GM18870 (cell line): ENCODE measurements at regions not wholly inside any gene's neighbourhood (a gene's known extent, or its start where the extent isn't known, plus 50 kb on each side); places are given as distances from the start of the nearest gene placed in this dataset.

Source experiments
- ATAC-seq: cut with Tn5 transposase; IDR thresholded peaks from one replicate; pipeline ENCODE4 v1.9.1; 2021; ENCODE audit warnings: moderate library complexity; ENCODE audit not compliant: unreplicated experiment

DNA sequence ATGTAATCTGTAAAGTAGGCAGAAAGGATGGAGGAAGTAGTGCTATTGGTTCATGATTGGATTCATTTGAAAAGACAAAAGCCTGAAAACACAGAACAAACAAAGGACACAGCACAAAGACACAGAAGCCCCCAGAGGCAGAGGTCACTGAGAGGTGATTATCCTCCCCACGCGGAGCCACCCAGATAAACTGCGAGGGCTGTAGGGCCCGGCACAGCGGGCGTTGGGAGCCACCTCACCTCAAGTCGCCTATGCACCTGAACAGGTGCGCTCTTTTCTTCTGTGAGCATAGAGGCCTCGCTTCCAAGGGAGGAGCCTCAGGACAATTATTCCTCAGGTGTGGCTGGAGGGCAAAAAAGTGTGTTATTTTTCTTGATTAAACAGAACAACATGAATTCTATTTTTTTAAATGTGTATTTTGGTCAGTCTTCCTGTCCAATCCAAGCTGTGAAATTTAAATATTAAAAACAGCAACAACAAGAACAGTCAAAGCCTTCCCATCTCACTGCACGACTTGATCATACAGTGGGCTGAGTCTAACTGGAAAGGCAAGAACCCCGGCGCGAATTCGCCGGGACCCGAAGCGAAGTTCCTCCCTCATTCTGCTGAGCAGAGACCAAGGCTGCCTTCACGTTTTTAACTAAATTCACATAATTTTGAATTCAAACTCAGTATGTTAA, 205.3 kb downstream of the THBS2 start:
- no peak for ATAC-seq

DNA sequence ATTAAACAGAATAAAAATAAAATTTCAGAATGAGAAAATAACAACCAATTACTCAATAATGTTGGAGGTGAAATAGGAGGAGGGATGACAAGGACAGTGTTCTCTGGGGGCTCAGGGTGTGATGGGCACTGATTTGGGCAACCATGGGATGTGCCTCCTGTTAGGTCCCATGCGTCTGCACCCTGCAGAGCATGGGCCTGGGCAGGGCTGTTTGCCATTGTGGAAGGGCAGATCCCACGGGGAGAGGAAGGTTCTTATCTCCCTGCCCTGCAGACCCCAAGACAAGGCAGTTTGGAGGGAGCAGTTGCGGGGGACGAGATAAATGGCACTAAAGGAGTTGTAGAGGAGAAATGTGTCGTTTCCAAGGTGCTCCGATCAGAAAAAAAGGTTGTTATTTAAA, 206.3 kb downstream of the THBS2 start:
- ATAC-seq = no peak

DNA sequence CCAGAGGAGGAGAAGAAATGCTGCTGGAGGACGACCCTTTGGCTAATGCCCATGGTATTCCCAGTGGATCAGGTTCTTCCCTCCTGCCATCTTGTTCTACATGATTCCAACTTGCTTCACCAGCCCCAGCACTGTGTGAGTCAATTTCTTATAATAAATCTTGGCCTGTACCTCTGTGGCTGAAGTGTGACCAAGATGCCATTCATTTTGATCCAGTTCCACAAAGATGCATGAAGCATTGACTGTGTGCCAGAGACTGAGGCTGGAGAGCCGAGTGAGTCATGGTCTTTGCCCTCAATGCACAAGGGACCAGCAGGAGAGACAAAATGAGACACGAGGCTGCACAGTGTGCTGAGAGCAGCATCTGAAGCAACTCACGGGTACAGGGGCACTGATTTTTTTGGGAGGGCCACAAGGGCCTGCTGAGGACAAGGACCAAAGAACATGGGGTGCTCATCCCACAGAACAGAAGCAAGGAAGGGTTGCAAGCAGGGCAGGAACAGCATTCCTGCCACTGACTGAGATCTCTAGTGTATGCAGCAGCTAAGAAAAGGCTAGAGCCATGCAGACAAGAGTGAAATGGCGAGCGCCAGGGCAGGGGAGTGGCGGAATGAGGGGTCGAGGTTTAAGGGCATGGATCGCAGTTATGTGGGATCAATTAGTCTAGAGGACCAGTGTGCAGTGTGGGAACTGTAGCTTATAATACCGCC, 207.0 kb downstream of the THBS2 start:
- ATAC-seq = no peak

GRCh38 chr6:169046021-169046420, 207.6 kb downstream of the THBS2 start:
- ATAC-seq = no peak

GRCh38 chr6:169045486-169045885, 208.2 kb downstream of the THBS2 start:
- ATAC-seq = no peak

DNA sequence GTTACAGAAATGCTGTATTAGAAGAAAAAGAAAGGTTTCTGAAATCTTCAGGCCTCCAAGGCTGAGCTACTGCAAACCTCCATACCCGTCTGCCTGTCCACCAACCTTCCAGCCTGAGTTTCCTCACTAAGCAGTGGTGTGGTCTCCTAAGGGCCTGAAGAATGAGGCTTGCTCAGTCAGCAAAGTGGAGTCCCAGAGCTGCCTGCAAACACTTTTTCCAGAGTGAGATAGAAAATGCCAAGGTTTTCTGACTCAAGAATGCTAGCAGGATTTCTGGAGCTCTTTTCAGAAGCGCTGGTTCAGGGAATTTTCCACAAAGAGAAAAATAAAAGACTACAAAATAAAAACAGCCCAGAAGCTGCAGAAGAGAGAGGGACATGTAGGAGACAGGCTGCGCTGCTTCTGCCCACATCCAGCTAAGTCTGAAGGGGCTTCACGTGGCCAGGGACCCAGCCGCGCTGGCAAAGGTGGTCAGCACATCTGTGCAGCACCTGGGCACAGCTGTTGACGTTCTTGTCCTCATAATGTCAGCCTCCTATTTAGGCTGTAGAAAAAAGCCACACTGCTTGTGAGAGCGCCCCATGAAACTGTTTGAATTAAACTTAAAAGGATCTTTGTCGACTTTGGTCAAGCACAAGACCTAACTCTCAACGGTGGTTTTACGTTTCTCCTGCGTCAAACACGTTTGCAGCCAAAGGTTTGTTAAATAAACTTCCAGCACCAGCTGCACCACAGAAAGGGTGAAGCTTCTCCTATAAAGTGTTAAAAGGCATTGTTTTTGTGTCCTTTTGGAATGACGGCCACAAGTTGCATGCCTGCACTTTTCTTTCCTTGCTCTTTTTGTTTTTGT, 209.0 kb downstream of the THBS2 start:
- no peak for ATAC-seq

- no peak for ATAC-seq
Observed at GRCh38 chr6:169042061-169042460, 211.6 kb downstream of the THBS2 start.

DNA sequence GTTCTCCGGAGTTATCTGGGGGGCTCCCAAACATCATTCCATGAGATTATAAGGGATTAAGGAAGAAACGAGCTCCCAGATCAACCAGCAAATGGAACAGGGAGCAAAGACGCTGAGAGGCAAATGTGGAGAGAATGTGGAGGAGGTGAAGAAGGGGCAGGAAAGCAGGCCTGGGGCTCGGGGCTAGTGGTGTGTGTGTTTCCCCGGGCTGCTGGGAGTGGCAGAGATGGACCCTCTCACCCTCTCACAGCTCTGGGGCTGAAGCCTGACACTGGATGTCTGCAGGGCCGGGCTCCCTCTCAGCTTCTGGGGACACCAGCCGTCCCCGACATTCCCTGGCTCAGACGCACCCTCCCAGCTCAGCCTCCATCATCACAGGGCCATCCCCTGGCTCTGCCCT, 212.6 kb downstream of the THBS2 start:
- ATAC-seq = no peak

DNA sequence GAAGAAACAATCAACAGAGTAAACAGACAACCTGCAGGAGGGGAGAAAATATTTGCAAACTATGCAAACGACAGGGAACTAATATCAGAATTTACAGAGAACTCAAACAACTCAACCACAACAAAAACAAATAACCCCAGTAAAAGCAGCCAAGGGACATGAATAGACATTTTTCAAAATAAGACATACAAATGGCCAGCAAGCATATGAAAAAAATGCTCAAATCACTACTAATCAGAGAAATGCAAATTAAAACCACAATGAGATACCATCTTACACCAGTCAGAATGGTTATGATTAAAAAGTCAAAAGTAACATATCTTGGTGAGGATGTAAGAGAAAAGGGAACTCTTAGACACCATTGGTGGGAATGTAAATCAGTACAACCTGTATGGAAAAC, 215.0 kb downstream of the THBS2 start:
- no peak for ATAC-seq

- no peak for ATAC-seq
Observed at GRCh38 chr6:169035385-169036240, 218.0 kb downstream of the THBS2 start.

DNA sequence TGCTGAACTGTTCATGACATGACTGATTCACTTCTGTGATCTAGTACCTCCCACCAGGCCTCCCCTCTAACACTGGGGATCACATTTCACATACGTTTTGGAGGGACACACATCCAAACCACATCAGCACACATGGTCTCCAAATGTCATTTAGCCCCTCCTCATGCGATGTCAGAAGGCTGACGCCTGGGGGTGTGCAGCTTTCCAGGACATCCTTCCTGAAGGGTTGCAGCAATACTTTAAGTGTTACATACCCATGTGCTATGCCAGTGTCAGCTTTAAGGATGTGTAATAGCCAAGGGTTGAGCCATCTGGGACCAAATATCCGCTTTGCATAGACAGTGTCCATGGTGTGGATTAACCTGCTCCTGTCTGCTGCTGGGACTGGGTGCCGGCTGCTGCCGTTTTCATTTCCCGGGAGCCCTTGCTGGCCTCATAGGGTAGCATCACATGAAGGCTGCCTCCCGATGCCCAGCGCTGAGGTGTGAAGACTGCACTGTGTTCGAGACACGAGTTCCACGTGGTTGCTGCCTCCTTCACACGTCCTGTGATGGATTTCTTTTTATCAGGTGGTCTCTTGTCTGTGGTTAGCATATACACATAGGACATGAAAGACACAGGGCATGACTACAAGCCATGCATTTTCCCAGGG, 219.0 kb downstream of the THBS2 start:
- ATAC-seq = no peak

- ATAC-seq = no peak
Observed at GRCh38 chr6:169029861-169030260, 223.8 kb downstream of the THBS2 start.

DNA sequence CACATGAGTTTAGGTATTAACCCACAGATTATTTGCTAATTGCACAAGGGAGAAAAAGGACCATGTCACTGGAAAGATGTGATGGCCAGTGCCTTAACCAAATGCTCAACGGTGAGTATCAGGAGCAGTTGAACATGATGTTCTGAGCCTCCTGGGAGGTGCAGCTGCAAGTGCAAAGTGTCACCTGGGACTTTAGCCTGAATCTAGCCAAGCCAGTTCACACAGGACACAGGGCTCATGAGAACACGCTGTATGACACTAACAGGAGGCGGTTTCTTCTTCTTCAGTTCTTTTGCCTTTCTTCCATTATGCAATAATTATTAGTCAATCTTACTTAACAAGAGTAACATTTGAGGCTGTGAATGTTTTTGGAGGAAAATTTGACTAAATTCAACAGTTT, 225.3 kb downstream of the THBS2 start:
- no peak for ATAC-seq

GRCh38 chr6:169026175-169026574, 227.5 kb downstream of the THBS2 start:
- ATAC-seq = no peak

DNA sequence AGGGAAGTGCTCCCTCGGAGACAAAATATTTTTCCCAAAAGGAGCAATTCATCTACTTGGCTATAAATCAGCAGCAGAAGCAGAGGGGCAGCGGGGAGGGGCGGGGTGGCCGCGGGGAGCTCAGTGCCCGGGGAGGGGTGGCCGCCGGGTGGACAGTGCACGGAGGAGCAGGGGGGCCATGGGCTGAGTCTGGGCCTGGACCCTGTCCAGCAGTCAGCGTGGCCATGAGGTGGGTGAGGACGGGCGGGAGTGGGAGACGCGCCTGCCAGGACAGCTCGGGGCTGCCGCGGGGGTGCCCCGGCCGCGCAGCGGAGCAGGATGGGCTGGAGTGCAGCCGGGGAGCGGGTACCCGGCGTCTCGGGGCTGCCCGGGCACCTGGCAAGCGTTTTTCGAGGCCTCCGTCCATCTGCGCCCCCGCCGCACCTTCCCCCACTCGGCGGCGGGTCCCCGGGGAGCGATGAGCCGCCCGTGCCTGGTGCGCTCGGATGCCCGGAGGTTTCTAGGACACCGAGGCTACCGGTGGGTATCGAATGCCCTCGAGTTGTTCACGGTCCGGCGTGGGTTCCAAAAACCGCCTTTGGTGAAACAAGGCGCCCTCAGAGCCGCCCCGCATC, 229.5 kb downstream of the THBS2 start:
- no peak for ATAC-seq

GRCh38 chr6:169023161-169023874, 230.3 kb downstream of the THBS2 start:
- no peak for ATAC-seq

- ATAC-seq = no peak
Observed at GRCh38 chr6:169022079-169022478, 231.6 kb downstream of the THBS2 start.

DNA sequence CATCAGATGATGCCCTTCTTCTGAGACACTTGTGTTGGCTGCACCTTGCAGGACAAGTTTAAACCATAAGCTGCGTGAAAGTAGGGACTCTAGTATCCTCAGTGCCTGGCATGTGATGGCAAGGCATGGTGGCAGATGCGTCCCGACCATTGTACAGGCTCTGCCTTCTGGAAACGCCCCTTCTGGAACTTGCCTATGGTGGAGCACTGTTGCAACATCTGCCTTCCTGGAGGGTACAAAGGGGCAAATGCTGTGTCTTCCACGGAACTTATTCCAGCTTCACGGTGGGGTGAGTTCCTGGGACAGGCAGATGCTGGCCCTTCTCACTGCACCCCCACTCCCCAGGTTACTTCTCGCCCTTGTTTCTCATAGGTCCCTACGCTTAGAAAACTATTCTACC, 232.8 kb downstream of the THBS2 start:
- ATAC-seq = no peak

- ATAC-seq = no peak
Observed at GRCh38 chr6:169019727-169020491, 233.7 kb downstream of the THBS2 start.
